Jurkat, Clone E6-1 (cell line): ENCODE measurements at regions not wholly inside any gene's neighbourhood (a gene's known extent, or its start where the extent isn't known, plus 50 kb on each side); places are given as distances from the start of the nearest gene placed in this dataset.

Experiments
- DNase-seq: peaks from one replicate; pipeline ENCODE4 v3.0.0-alpha.2; 2011; ENCODE audit warnings: low read depth, low spot score
- H3K4me3 ChIP-seq: 2 replicates; pipeline ENCODE4 v1.5.1; 2011; ENCODE audit warnings: mild to moderate bottlenecking, low read length, control low read depth, moderate library complexity

DNA sequence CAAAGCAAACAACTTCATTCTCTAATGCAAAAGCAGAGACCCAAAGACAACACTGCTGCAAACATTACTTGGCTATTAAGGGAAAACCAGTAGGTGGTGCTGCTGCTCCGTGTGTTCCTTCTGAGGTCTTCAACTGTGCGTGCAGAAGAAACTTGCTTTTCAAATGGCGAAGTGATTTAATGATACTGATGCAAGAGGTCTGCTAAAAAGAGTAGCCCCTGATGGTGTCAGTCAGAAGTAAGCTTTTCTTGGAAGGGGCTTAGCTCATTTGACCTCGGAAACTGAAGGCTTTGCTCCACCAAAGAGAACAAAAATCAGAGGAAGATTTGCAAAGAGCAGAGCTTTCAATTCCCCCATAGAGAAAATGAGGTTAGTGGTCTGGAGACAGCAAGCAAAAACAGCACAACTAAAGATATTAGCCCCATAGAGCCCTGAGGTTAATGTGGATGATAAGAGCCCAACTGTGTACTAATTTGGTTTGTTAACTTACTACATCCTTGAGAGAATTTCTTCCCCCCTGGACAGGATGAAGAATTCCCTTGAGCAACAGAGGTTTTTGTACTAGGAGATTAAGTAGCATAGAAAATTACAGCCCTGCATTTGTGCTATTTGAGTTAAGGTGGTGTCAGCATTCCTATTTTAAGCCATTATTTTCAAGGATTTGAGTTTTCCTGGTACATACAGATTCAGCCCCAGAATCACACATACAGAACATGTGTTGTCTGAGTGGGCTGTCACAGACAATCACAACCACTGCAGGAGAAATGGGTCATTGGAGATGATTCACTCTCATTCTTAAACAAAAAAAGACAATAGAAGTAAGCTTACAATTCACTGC is 153.2 kb upstream of the C9orf72 start:
- DNase-seq = peak; percentile 65
- no peak overlapping the region for H3K4me3 ChIP-seq

DNA sequence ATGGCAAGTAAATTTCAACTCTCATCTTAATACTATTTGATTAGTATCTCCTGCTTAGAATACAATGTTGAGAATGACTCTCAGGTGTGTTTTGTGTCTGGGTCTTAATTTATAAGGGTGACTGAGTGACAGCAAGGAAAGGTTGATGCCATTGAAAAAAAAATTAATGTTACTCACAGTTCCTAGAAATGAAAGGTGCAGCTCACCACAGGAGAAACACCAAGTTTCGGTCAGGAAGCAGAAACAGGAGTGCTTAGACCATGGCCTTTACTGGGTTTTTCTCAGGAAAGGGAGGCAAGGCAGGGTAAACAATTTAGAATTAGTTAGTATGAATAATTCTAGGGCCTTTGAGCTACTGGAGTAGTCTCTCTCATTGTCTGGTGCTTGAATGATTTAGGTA is 159.2 kb upstream of the C9orf72 start:
- no peak overlapping the region for H3K4me3 ChIP-seq
- no peak for DNase-seq

DNA sequence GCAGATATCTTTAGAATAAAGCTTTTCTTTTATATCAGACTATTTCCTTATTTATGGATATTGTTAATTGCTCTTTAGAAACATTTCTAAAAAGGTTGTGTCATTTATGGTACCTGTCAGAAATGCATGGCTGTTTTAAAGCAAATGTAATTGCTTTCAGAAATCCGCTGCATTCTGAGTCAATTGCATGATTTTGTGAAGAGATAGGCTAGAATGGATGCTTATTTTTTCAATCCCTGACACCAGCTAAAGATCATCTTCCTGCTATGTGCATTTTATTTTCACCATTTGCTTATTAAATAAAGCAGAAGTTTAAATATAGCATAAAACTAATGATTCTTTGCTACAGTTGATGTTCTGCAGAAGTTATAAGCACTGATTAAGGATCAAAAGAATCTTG is 170.2 kb upstream of the C9orf72 start:
- no peak for DNase-seq
- no peak overlapping the region for H3K4me3 ChIP-seq

DNA sequence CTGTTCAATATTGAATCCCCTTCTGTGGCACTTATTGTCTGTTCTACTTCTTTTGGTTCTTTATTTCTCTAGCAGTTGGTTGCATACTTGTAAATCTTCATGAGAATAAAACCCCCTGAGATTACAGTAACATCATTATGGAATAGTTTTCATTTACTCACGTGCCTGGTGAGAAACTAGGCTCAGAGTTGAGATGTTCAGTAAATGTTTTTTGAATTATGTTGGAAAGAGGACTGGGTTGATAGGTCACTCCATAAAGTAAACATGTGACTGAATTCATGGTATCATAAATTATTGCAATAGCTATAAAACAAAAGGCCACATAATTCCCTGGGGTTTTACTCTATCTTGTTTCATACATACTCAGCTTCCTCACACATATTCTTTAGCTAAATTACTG is 174.2 kb upstream of the C9orf72 start:
- no peak for DNase-seq
- H3K4me3 ChIP-seq = no peak overlapping the region

DNA sequence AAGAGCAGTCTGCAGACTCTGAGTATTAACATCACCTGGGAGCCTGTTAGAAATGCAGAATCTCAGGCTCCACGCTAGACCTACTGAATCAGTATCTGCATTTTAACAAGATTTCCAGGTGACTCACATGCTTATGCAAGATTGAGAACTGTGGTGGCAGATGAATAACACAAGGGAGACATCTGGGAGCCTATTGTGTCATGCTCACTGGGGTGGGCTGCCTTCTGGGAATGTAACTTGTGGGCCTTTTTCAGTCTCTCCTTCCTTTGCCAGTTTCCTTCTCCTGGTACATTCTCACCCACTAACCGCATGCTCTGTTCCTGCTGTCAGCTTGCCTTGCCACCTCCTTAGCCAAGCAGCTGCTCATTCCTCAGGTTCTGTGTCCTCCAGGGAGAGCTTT is 176.6 kb upstream of the C9orf72 start:
- H3K4me3 ChIP-seq = no peak overlapping the region
- no peak for DNase-seq

DNA sequence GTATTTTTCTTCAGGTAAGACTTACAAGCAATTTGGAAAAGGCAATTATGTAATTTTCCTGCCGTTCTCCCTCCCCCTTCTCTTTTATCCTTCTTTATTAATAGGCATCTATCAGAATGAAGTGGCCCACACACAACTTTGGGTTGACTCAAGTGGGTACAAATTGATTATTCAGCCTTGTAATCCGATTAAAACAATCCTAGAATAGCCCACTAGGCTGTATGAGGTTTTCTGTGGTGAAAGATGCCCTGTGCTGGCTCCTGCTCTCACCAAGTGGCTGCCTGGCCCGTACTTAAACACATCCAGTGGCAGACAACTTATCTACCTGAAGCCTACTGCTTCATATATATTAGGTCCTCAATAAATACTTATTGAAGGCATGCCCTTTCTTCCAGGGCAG is 177.3 kb upstream of the C9orf72 start:
- DNase-seq = no peak
- H3K4me3 ChIP-seq = no peak overlapping the region

DNA sequence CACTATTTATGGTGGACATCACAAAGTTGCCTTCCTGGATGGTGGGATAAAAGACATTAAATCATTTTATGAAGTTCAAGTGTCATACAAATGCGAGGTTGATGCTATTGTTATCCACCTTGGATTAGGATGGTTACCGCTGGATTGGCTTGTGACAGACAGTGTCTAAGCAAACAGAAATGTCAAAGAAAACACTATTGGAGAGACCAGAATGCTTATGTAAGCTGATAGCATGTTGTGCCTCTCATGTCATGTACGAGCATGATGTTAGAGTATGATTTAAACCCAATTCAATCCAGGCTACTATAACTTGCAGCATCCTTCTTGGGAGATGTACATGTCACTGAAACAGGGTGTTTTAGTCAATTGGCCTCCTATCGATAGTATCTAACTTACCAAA is 178.8 kb upstream of the C9orf72 start:
- no peak overlapping the region for H3K4me3 ChIP-seq
- DNase-seq = no peak

DNA sequence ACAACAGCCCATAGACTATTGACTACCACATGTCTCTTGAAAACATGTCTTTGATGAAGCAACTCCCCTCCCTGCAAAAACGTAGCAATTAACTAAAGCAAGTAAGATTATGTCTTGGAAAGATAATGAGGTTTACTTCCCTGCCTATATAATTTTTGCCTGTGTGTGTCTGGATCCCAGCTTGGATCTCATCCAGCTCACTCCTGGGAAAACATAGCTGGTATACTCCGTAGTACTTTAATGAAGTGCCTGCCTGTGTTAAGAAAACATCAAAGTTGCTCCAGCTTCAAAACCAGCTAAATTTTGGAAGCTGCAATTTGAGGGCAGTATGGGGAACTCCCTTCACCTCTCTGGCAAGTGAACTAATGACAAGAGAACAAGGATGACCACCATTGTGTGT is 182.6 kb upstream of the C9orf72 start:
- H3K4me3 ChIP-seq = no peak overlapping the region
- DNase-seq = no peak

DNA sequence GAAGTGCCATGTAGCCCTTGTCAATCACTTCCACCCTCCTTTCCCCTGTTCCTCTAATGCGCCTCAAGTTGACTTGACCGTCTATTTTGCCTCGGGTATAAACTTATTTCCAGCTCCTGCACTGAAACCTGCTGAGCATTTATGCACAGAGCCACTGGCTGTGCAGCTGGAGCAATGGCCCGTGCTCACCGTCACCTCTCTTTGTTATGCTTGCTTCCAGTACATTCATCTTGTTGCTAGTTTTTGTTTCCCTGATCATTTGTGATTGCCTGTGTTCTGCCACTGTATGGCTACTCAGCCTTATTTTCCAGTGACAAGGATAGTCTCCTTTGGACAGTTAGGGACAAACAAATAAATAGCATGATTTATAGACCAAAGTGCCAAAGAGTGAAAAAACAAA is 183.1 kb upstream of the C9orf72 start:
- no peak for DNase-seq
- no peak overlapping the region for H3K4me3 ChIP-seq

DNA sequence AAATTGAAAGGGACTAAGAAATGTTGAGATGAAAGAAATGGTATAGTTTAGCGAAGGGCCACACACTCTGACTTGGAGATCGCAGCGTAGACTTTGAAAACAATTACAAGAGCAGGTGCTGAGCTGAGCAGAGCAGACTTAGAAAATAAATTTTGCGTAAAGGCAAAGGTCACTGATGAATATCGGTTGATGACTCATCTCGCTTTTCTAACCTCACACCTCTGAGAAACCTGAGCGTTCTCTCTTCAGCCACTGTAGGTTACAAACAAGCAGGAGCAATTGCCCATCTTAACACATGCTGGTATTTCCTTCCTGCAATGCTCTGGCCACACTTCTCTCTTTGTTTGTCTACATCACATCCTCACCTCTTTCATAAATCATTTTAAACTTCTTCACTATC is 190.6 kb upstream of the C9orf72 start:
- DNase-seq = no peak

DNA sequence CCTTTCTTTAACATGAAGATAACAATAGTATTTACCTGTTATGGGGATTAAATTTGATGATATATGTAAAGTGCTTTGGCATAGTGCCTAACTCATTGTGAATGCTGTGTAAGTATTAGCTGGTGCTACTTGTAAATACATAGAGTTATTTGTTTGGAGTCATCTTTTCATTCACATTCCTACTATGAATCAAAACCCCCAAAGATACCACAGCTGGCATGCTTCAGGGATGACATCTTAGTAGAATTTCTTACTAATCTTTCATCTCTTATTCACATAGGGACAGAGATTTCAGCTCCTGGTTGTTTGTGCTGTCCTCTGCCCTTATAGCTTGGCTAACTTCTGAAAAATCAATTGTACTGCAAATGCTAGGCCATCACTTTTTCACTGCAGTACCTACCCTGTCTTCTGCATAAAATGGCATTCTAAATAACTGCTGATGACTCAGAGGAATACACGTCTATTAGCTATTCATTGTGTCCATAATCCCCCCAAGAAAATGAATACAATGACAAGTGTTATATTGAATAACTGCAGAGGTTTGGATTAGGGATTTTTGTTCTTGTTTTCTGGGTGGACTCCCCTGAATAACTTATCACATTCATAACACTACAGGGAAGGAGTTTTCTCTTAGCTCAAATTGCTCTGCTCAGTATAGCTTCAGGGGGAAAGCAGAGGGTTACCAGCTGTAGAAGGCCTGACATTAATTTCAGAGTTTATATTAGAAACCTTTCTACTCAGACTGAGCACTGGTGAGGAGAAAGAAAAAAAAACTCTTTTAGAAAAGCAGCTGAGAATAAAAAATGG is 192.2 kb upstream of the C9orf72 start:
- no peak for DNase-seq
- H3K4me3 ChIP-seq = no peak overlapping the region

More for the DNA sequence above, 190.6 kb upstream of the C9orf72 start:
- H3K4me3 ChIP-seq = no peak overlapping the region

DNA sequence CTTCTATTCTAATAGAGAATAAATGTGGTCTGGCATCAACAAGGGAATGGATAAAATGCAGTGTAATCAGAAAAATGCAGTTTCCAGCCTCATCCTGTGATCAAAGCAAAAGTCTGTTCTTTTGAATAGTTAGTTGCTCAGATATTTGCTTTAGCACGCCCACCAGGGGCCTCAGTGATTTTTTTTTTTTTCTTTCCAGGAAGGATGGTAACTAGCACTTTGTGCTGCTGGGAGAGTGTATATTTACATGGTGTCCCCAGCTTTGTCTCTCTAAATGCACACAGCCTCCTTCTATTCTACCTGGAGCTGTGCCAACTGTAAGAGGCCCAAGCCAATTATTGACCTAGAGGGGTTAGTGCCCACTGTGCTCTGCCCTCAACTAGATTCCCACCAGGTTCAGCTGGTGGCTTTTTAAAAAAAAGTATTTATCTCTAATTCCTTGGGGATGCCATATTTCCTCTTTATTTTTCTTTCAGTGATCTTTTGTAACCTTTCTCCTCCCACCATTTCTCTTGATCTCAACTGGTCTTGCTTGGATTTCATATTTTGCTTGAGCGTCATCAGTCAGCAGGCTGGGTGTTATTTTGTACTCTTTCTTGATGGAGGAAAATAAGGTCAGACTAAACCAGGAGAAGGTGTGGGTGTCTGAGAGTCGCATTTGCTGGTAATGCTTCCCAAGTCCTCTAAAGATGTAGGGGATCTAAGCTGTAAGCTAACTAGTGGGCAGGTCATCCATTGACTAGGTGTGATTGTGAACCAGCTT is 193.0 kb upstream of the C9orf72 start:
- no peak overlapping the region for H3K4me3 ChIP-seq
- DNase-seq = peak; percentile 48

DNA sequence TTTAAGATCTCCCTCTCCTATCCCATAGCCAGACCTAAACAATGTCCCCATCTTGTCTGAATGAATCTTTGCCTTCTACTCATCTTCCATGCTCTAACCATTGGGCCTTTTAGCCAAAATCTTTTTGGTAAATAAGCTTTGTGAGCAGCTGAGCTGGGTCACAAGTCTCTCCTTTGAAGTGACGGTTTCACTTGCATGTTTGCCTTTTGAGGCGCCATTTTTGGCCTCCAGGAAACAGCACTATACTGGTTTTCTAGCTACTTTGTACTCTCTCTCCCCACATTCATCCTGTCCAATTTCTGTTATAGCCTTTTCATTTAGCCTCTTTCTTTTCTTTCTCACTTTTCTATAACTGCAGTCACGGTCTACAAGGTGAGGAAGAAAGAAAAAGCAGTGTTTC is 195.5 kb upstream of the C9orf72 start:
- no peak overlapping the region for H3K4me3 ChIP-seq
- peak; percentile 8 for DNase-seq

DNA sequence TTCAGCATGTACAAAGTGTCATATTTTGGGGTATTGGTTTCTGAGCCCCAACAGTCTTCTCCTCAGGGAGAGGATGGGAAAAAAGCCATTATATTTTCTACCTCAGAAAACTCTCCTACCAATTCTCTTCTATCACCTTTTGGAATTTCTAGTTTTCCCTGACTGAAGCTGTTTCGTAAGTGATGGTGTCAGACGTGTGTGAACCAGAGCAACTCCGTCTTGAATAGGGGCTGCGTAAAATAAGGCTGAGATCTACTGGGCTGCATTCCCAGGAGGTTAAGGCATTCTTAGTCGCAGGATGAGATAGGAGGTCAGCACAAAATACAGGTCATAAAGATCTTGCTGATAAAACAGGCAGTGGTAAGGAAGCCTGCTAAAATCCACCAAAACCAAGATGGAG is 197.3 kb upstream of the C9orf72 start:
- DNase-seq = no peak
- H3K4me3 ChIP-seq = no peak overlapping the region

DNA sequence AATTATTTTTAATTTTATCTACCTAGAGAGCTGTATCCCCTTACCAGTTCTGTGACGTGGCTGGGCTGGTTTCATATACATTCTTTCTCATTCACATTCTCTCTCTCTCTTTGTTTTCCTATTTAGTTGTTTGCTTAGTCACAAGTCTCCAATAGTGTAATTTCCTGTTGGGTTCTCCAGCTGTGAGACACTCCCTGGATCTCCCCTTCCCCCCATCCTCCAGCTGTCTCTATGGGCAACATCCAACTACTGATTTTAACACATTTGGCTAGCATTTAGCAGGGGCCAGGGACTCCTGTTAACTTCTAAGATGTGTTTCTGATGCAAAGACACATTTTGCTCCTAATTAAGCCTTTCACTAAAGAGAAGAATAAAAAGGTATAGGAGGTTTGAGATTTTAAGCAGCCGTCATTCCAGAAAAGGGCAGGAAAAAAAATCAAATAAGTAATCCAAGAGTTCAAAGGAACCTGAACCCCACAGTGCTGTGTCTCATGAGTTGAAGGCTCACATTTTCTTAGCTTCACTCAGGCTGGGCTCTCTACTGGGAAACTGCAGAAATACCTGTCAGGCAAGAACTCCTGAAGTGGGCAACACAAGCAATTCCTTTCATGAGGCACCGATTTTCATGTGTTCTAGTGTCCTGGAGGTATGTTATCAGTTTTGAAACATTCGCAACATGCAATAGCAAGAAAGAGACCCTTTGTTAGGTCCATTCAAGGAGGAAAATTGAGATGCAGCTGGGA is 198.7 kb upstream of the C9orf72 start:
- no peak for DNase-seq
- no peak overlapping the region for H3K4me3 ChIP-seq

DNA sequence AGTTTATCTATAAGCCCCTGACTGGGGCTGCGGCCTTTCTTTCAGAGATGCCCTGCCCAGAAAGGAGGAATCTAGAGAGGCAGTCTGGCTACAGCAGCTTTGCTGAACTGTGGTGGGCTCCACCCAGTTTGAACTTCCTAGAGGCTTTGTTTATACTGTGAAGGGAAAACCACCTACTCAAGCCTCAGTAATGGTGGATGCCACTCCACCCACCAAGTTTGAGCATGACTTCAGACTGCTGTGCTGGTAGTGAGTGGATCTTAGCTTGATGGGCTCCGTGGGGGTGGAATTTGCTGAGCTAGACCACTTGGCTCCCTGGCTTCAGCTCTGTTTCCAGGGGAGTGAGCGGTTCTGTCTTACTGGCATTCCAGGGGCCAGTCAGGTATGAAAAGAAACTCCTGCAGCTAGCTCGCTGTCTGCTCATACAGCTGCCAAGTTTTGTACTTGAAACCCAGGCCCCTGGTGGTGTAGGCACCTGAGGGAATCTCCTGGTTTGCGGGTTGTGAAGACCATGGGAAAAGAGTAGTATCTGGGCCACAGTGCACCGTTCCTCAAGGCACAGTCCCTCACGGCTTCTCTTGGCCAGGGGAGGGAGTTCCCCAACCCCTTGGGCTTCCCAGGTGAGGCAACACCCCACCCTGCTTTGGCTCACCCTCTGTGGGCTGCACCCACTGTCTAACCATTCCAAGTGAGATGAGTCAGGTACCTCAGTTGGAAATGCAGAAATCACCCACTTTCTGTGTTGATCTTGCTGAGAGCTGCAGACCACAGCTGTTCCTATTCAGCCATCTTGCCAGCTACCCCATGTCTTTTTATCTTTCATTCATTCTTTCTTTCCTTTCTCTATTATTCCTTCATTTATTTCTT is 211.8 kb upstream of the C9orf72 start:
- H3K4me3 ChIP-seq = no peak overlapping the region
- DNase-seq = no peak

DNA sequence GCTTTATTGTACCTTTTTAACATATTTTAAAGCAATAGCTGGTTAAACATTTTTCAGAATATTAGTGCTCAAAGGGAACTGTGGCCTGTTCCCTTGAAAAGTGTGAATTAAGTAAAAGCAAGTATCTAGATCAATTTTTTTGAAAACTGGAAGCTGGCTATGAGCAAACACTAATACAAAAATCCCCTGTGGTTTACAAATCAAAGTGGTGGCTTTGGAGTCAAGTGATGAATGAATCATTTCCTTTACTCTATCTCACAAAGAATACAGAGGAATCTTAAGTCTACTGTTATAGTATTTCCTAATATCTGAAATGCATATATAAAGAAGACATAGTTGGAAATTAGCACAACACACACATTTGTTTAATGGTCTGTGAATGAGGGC is 212.4 kb upstream of the C9orf72 start:
- no peak for DNase-seq
- H3K4me3 ChIP-seq = no peak overlapping the region

DNA sequence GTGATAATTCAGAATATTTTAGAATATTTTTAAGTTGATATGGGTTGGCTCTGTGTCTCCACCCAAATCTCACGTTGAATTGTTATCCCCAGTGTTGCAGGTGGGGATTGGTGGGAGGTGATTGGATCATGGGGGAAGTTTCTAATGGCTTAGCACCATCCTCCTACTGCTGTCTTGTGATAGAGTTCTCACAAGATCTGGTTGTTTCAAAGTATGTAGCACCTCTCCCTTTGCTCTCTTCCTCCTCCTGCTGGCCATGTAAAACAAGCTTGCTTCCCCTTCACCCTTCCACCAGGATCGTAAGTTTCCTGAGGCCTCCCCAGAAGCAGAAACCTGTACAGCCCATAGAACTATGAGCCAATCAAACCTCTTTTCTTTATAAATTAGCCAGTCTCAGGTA is 214.6 kb upstream of the C9orf72 start:
- H3K4me3 ChIP-seq = no peak overlapping the region
- no peak for DNase-seq
